MM.1S (cell line): ENCODE measurements at regions not wholly inside any gene's neighbourhood (a gene's known extent, or its start where the extent isn't known, plus 50 kb on each side); places are given as distances from the start of the nearest gene placed in this dataset.
A peak's percentile ranks its signal among the peaks of the same experiment; 100 is the strongest.

ENCODE experiments used
- DNase-seq: peaks from one replicate; pipeline ENCODE4 v3.0.0-alpha.2; 2015
- H2AFZ ChIP-seq: fragments of 300-600 bp; sonication (generic); 2 replicates; pipeline ENCODE4 v1.6.0; 2016; ENCODE audit warnings: antibody characterized with exemption, low read length
- H3F3A ChIP-seq: fragments of 300-600 bp; sonication (generic); 2 replicates; pipeline ENCODE4 v1.6.1; 2016; ENCODE audit warnings: mild to moderate bottlenecking, antibody characterized with exemption, low read length, moderate library complexity, mixed read lengths; ENCODE audit not compliant: insufficient read depth
- H3K27ac ChIP-seq: fragments of 300-600 bp; sonication (generic); 2 replicates; pipeline ENCODE4 v1.5.1; 2016; ENCODE audit warnings: mild to moderate bottlenecking, low read length
- H3K27me3 ChIP-seq: fragments of 300-600 bp; sonication (generic); replicated peaks from 2 replicates; pipeline ENCODE4 v1.6.0; 2016; ENCODE audit warnings: low read length; ENCODE audit not compliant: insufficient read depth
- H3K36me3 ChIP-seq: fragments of 300-600 bp; sonication (generic); replicated peaks from 2 replicates; pipeline ENCODE4 v1.6.1; 2016; ENCODE audit warnings: mild to moderate bottlenecking, low read length, mixed read lengths; ENCODE audit not compliant: insufficient read depth
- H3K4me1 ChIP-seq: fragments of 300-600 bp; sonication (generic); 2 replicates; pipeline ENCODE4 v1.6.1; 2016; ENCODE audit warnings: low read length, mixed read lengths
- H3K4me2 ChIP-seq: fragments of 300-600 bp; sonication (generic); 2 replicates; pipeline ENCODE4 v1.6.0; 2016; ENCODE audit warnings: low read depth, low read length
- H3K4me3 ChIP-seq: fragments of 300-600 bp; sonication (generic); 2 replicates; pipeline ENCODE4 v1.5.1; 2016; ENCODE audit warnings: low read length, mixed read lengths
- H3K79me2 ChIP-seq: fragments of 300-600 bp; sonication (generic); 2 replicates; pipeline ENCODE4 v1.6.1; 2016; ENCODE audit warnings: mixed run types, low read length, mixed read lengths
- H3K9ac ChIP-seq: fragments of 300-600 bp; sonication (generic); 2 replicates; pipeline ENCODE4 v1.6.1; 2016; ENCODE audit warnings: low read length, mixed read lengths
- H3K9me2 ChIP-seq: fragments of 300-600 bp; sonication (generic); replicated peaks from 2 replicates; pipeline ENCODE4 v1.6.1; 2016; ENCODE audit warnings: mild to moderate bottlenecking, low read length, mixed read lengths; ENCODE audit not compliant: insufficient read depth
- H3K9me3 ChIP-seq: fragments of 300-600 bp; sonication (generic); replicated peaks from 2 replicates; pipeline ENCODE4 v1.6.1; 2016; ENCODE audit warnings: mild to moderate bottlenecking, low read length, mixed read lengths; ENCODE audit not compliant: insufficient read depth
- H4K20me1 ChIP-seq: fragments of 300-600 bp; sonication (generic); 2 replicates; pipeline ENCODE4 v1.6.1; 2016; ENCODE audit warnings: mild to moderate bottlenecking, low read length, moderate library complexity, mixed read lengths; ENCODE audit not compliant: insufficient read depth
- CTCF ChIP-seq: fragments of 300-600 bp; sonication (generic); IDR thresholded peaks from 2 replicates; pipeline ENCODE4 v1.5.1; 2016; ENCODE audit warnings: antibody characterized with exemption, low read length, mixed read lengths
- EZH2 ChIP-seq: fragments of 300-600 bp; sonication (generic); optimal IDR thresholded peaks from 2 replicates; pipeline ENCODE3; 2017; ENCODE audit warnings: low read depth, mild to moderate bottlenecking, antibody characterized with exemption, low read length, mixed read lengths
- EZH2phosphoT487 ChIP-seq: fragments of 300-600 bp; sonication (generic); IDR thresholded peaks from 2 replicates; pipeline ENCODE4 v1.6.1; 2018; ENCODE audit warnings: antibody characterized with exemption, low read length

GRCh38 chr14:61847861-61848260, 85.6 kb downstream of the SNAPC1 start:
- Histone ChIP-seq H3K9me3 (no peaks in the 10 kb centered on the region), H4K20me1 (no peaks in the 10 kb centered on the region), H3K27ac (no peak overlapping the region), H3K79me2 (no peaks in the 10 kb centered on the region), H3K4me3 (no peak overlapping the region), H3K27me3 (no peaks in the 10 kb centered on the region), H3K4me2 (no peak overlapping the region), H2AFZ (no peak overlapping the region), H3F3A (no peaks in the 10 kb centered on the region), H3K9me2 (no peaks in the 10 kb centered on the region), H3K4me1 (no peaks in the 10 kb centered on the region), H3K36me3 (no peaks in the 10 kb centered on the region), H3K9ac (no peak overlapping the region)
- TF ChIP-seq EZH2phosphoT487, result no peak
- no peak for TF ChIP-seq CTCF
- no peak for TF ChIP-seq EZH2
- DNase-seq, result no peak

GRCh38 chr14:61854898-61855297, 92.7 kb downstream of the SNAPC1 start:
- no peak for DNase-seq
- H3K9me3 ChIP-seq, result no peaks in the 10 kb centered on the region
- H3K79me2 ChIP-seq, result no peaks in the 10 kb centered on the region
- TF ChIP-seq EZH2 (no peak), CTCF (no peak), EZH2phosphoT487 (no peak)
- no peaks in the 10 kb centered on the region for H3K9me2 ChIP-seq
- H3F3A ChIP-seq, result no peaks in the 10 kb centered on the region
- H3K27me3 ChIP-seq, result no peaks in the 10 kb centered on the region
- no peak overlapping the region for H3K9ac ChIP-seq
- H3K4me2 ChIP-seq, result no peak overlapping the region
- no peaks in the 10 kb centered on the region for H4K20me1 ChIP-seq
- H3K4me3 ChIP-seq, result no peak overlapping the region
- no peak overlapping the region for H2AFZ ChIP-seq
- H3K36me3 ChIP-seq, result no peaks in the 10 kb centered on the region
- no peaks in the 10 kb centered on the region for H3K4me1 ChIP-seq
- no peak overlapping the region for H3K27ac ChIP-seq

- Histone ChIP-seq H4K20me1 (no peaks in the 10 kb centered on the region), H3K4me1 (no peaks in the 10 kb centered on the region), H2AFZ (no peak overlapping the region), H3K36me3 (no peaks in the 10 kb centered on the region), H3K9me2 (no peaks in the 10 kb centered on the region), H3K9ac (no peak overlapping the region), H3K4me2 (no peak overlapping the region), H3K9me3 (no peaks in the 10 kb centered on the region), H3K4me3 (no peak overlapping the region), H3K79me2 (no peaks in the 10 kb centered on the region), H3K27ac (no peak overlapping the region), H3K27me3 (no peaks in the 10 kb centered on the region), H3F3A (no peaks in the 10 kb centered on the region)
- TF ChIP-seq EZH2phosphoT487 (no peak), CTCF (peak; percentile 54), EZH2 (no peak)
- DNase-seq, result peak; percentile 31
Measured at GRCh38 chr14:61860294-61860918, 98.2 kb downstream of the SNAPC1 start.
